T follicular helper cell (primary cell): ENCODE measurements at regions not wholly inside any gene's neighbourhood (a gene's known extent, or its start where the extent isn't known, plus 50 kb on each side); places are given as distances from the start of the nearest gene placed in this dataset.
"Not testable (repeated sequence)": the region's sequence is repeated elsewhere in the genome, so short reads cannot be mapped to it uniquely, and the experiment has no call there.

Source experiments
- DNase-seq: peaks from one replicate; pipeline ENCODE4 v3.0.0-alpha.2; 2020; ENCODE audit warnings: low read depth

GRCh38 chr7:81478664-81479063, 291.2 kb downstream of the HGF start:
- no peak for DNase-seq

GRCh38 chr7:81478201-81478600, 291.6 kb downstream of the HGF start:
- not testable (repeated sequence) for DNase-seq

GRCh38 chr7:81473236-81473635, 296.6 kb downstream of the HGF start:
- DNase-seq: no peak

- no peak for DNase-seq
Observed at GRCh38 chr7:81470724-81471379, 299.0 kb downstream of the HGF start.

- no peak for DNase-seq
Observed at GRCh38 chr7:81469869-81470723, 299.8 kb downstream of the HGF start.

- no peak for DNase-seq
Observed at GRCh38 chr7:81469153-81469868, 300.5 kb downstream of the HGF start.

- no peak for DNase-seq
Observed at GRCh38 chr7:81468526-81468925, 301.3 kb downstream of the HGF start.

GRCh38 chr7:81467964-81468363, 301.9 kb downstream of the HGF start:
- no peak for DNase-seq

- no peak for DNase-seq
Observed at GRCh38 chr7:81462672-81463071, 307.2 kb downstream of the HGF start.

GRCh38 chr7:81460250-81461045, 309.4 kb downstream of the HGF start:
- DNase-seq: no peak

- DNase-seq: no peak
Observed at GRCh38 chr7:81459485-81459884, 310.4 kb downstream of the HGF start.

GRCh38 chr7:81457852-81458522, 311.9 kb downstream of the HGF start:
- DNase-seq: no peak

GRCh38 chr7:81453770-81454169, 316.1 kb downstream of the HGF start:
- DNase-seq: not testable (repeated sequence)

GRCh38 chr7:81449105-81449504, 320.7 kb downstream of the HGF start:
- DNase-seq: no peak

GRCh38 chr7:81447351-81447952, 322.4 kb downstream of the HGF start:
- no peak for DNase-seq

GRCh38 chr7:81446212-81446611, 323.6 kb downstream of the HGF start:
- no peak for DNase-seq

GRCh38 chr7:81445462-81445861, 324.4 kb downstream of the HGF start:
- DNase-seq: no peak

GRCh38 chr7:81441750-81442149, 328.1 kb downstream of the HGF start:
- no peak for DNase-seq

- DNase-seq: no peak
Observed at GRCh38 chr7:81439591-81439990, 330.3 kb downstream of the HGF start.

- not testable (repeated sequence) for DNase-seq
Observed at GRCh38 chr7:81437160-81437559, 332.7 kb downstream of the HGF start.
